Right lobe of liver (tissue), 4 donors: ENCODE measurements at regions not wholly inside any gene's neighbourhood (a gene's known extent, or its start where the extent isn't known, plus 50 kb on each side); places are given as distances from the start of the nearest gene placed in this dataset.

Experiments used
- CTCF ChIP-seq, 4 donors: fragments of 200-600 bp in 3 of 4; fragments of 450-650 bp in 1 of 4; IDR thresholded peaks; one replicate each; pipeline versions ENCODE4 v1.5.1 to v1.8.0; 2016 to 2022; ENCODE audit warnings: antibody characterized with exemption in 4 of 4, mild to moderate bottlenecking in 2 of 4
- POLR2A ChIP-seq: fragments of 450-650 bp; IDR thresholded peaks from one replicate; pipeline ENCODE4 v1.6.1; 2017; ENCODE audit warnings: antibody characterized with exemption, mild to moderate bottlenecking
- donor health status: DM: no; HTN: no; CAD: no.
- donor health status: DM: no; HTN: no; CAD: no.
- donor health status: DM: no; HTN: yes; CAD: no.

- TF ChIP-seq CTCF (IDR thresholded peaks at IDR 0.05) (no peak), POLR2A (no peak)
These were observed 54.6 kb upstream of the NCAM2 start for GRCh38 chr21:20943561-20943997.
